ENCODE measurements at regions not wholly inside any gene's neighbourhood (a gene's known extent, or its start where the extent isn't known, plus 50 kb on each side); places are given as distances from the start of the nearest gene placed in this dataset.
"Not testable (repeated sequence)": the region's sequence is repeated elsewhere in the genome, so short reads cannot be mapped to it uniquely, and the experiment has no call there.

- DNase-seq: no peak
These were observed 262.6 kb downstream of the STIM2 start for GRCh38 chr4:27123123-27123768.

- DNase-seq: no peak
These were observed 263.1 kb downstream of the STIM2 start for GRCh38 chr4:27123769-27124124.

- DNase-seq: not testable (repeated sequence)
These were observed 266.3 kb downstream of the STIM2 start for GRCh38 chr4:27126895-27127294.

- no peak for DNase-seq
These were observed 267.8 kb downstream of the STIM2 start for GRCh38 chr4:27128443-27128842.

- DNase-seq: no peak
These were observed 269.3 kb downstream of the STIM2 start for GRCh38 chr4:27129871-27130366.

- DNase-seq: no peak
These were observed 271.9 kb downstream of the STIM2 start for GRCh38 chr4:27132497-27132896.

GRCh38 chr4:27140486-27140885 is 279.8 kb downstream of the STIM2 start:
- no peak for DNase-seq

GRCh38 chr4:27141530-27141929 is 280.9 kb downstream of the STIM2 start:
- no peak for DNase-seq

GRCh38 chr4:27142841-27143240 is 282.2 kb downstream of the STIM2 start:
- no peak for DNase-seq

GRCh38 chr4:27145597-27145996 is 285.0 kb downstream of the STIM2 start:
- no peak for DNase-seq

- no peak for DNase-seq
These were observed 287.7 kb downstream of the STIM2 start for GRCh38 chr4:27148211-27148895.

- no peak for DNase-seq
These were observed 289.0 kb downstream of the STIM2 start for GRCh38 chr4:27149541-27150212.

- DNase-seq: no peak
These were observed 292.1 kb downstream of the STIM2 start for GRCh38 chr4:27152703-27153102.

- DNase-seq: no peak
These were observed 294.1 kb downstream of the STIM2 start for GRCh38 chr4:27154706-27155105.

- no peak for DNase-seq
These were observed 300.6 kb downstream of the STIM2 start for GRCh38 chr4:27161191-27161590.

- no peak for DNase-seq
These were observed 308.1 kb downstream of the STIM2 start for GRCh38 chr4:27168783-27169182.

GRCh38 chr4:27173280-27173679 is 312.6 kb downstream of the STIM2 start:
- DNase-seq: no peak

- peak; percentile 6 for DNase-seq
These were observed 315.8 kb downstream of the STIM2 start for GRCh38 chr4:27176400-27176799.

- no peak for DNase-seq
These were observed 316.2 kb downstream of the STIM2 start for GRCh38 chr4:27176881-27177280.

GRCh38 chr4:27178061-27178460 is 317.4 kb downstream of the STIM2 start:
- no peak for DNase-seq

GRCh38 chr4:27181693-27182092 is 321.1 kb downstream of the STIM2 start:
- DNase-seq: no peak

- DNase-seq: no peak
These were observed 321.6 kb downstream of the STIM2 start for GRCh38 chr4:27182211-27182610.

GRCh38 chr4:27184508-27185155 is 324.0 kb downstream of the STIM2 start:
- no peak for DNase-seq

GRCh38 chr4:27186710-27187109 is 326.1 kb downstream of the STIM2 start:
- DNase-seq: no peak

Data from NCI-H2171 treated with DMSO at 0.1 percent for 48 hours (cell line).